Breast epithelium (tissue), 3 donors: ENCODE measurements at regions not wholly inside any gene's neighbourhood (a gene's known extent, or its start where the extent isn't known, plus 50 kb on each side); places are given as distances from the start of the nearest gene placed in this dataset.

ENCODE experiments used
- POLR2A ChIP-seq: fragments of 450-650 bp; IDR thresholded peaks from one replicate; pipeline ENCODE4 v1.6.1; 2016; ENCODE audit warnings: antibody characterized with exemption, mild to moderate bottlenecking, moderate library complexity
- POLR2AphosphoS5 ChIP-seq, 3 donors: sonication (generic); formaldehyde crosslinking; IDR thresholded peaks; one replicate each; pipeline ENCODE4 v1.6.1; 2017; ENCODE audit warnings: antibody characterized with exemption in 3 of 3
- TF ChIP-seq, protein P1 (sequence below), 3 donors: fragments of 450-650 bp; IDR thresholded peaks; one replicate each; pipeline ENCODE4 v1.5.1; 2016 to 2017; ENCODE audit warnings: antibody characterized with exemption in 3 of 3, mild to moderate bottlenecking in 3 of 3, moderate library complexity in 3 of 3

DNA sequence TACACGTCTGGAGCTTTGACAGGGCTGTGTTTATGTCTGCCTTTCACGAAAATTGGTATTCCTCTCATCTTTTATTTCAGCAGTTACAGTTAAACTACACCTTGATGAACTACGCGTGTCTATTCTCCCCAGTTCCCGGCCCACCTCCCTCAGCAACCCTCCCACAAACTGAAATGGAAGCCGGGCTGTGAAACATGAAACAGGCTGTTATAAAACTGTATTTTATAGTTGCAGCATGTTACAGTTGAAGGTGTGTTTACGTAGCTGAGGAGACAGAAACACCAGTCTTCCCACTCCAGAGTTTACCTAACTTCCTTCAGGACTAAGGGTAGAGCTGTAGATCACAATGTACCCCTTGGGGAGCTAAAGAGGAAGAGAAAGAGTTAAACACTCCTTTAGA lies 228.3 kb upstream of the ZNF32 start:
- TF ChIP-seq, protein P1, sequence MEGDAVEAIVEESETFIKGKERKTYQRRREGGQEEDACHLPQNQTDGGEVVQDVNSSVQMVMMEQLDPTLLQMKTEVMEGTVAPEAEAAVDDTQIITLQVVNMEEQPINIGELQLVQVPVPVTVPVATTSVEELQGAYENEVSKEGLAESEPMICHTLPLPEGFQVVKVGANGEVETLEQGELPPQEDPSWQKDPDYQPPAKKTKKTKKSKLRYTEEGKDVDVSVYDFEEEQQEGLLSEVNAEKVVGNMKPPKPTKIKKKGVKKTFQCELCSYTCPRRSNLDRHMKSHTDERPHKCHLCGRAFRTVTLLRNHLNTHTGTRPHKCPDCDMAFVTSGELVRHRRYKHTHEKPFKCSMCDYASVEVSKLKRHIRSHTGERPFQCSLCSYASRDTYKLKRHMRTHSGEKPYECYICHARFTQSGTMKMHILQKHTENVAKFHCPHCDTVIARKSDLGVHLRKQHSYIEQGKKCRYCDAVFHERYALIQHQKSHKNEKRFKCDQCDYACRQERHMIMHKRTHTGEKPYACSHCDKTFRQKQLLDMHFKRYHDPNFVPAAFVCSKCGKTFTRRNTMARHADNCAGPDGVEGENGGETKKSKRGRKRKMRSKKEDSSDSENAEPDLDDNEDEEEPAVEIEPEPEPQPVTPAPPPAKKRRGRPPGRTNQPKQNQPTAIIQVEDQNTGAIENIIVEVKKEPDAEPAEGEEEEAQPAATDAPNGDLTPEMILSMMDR (IDR thresholded peaks at IDR 0.05), result no peak
- TF ChIP-seq POLR2A (no peak), POLR2AphosphoS5 (IDR thresholded peaks at IDR 0.05) (no peak)
